Stomach (tissue), 8 donors: ENCODE measurements at regions not wholly inside any gene's neighbourhood (a gene's known extent, or its start where the extent isn't known, plus 50 kb on each side); places are given as distances from the start of the nearest gene placed in this dataset.

Source experiments
- DNase-seq, 2 donors: peaks; one replicate each; pipeline versions ENCODE4 v3.0.0 to v3.0.0-alpha.2; 2013 to 2019
- H3K27ac ChIP-seq, 5 donors: fragments of 200-600 bp in 4 of 5; sonication (generic) in 4 of 5; one replicate each; pipeline ENCODE4 v1.5.1; 2013 to 2019; ENCODE audit warnings: mild to moderate bottlenecking in 1 of 5, moderate library complexity in 1 of 5
- H3K27me3 ChIP-seq, 3 donors: fragments of 200-600 bp; sonication (generic); one replicate each; pipeline ENCODE4 v1.5.1; 2017 to 2019; ENCODE audit warnings: mixed run types in 1 of 3
- H3K36me3 ChIP-seq, 4 donors: fragments of 200-600 bp; sonication (generic); 1 replicate in 3 of 4; 2 replicates in 1 of 4; pipeline ENCODE4 v1.5.1; 2016 to 2019
- H3K4me1 ChIP-seq, 4 donors: fragments of 200-600 bp; sonication (generic); one replicate each; pipeline ENCODE4 v1.5.1; 2016 to 2019
- H3K4me3 ChIP-seq, 4 donors: fragments of 200-600 bp; sonication (generic) in 3 of 4; one replicate each; pipeline ENCODE4 v1.5.1; 2016 to 2019; ENCODE audit warnings: mild to moderate bottlenecking in 1 of 4
- H3K9me3 ChIP-seq, 4 donors: fragments of 200-600 bp; sonication (generic); one replicate each; pipeline ENCODE4 v1.5.1; 2016 to 2019
- EP300 ChIP-seq: sonication (generic); formaldehyde crosslinking; IDR thresholded peaks from one replicate; pipeline ENCODE4 v1.6.1; 2017; ENCODE audit warnings: antibody characterized with exemption
- POLR2A ChIP-seq, 4 donors: fragments of 450-650 bp; IDR thresholded peaks; one replicate each; pipeline ENCODE4 v1.6.1; 2016; ENCODE audit warnings: antibody characterized with exemption in 4 of 4, control low read depth in 2 of 4, mild to moderate bottlenecking in 1 of 4, moderate library complexity in 1 of 4
- POLR2AphosphoS5 ChIP-seq, 3 donors: sonication (generic); formaldehyde crosslinking; IDR thresholded peaks; one replicate each; pipeline ENCODE4 v1.6.1; 2016; ENCODE audit warnings: antibody characterized with exemption in 3 of 3
- WGBS, 5 donors: extraction: QIAGEN DNeasy Blood & Tissue Kit in 3 of 5; methylation state at CpG; one replicate each; pipeline versions ENCODE4 v1.1.5 to v1.1.7; 2013 to 2018; 5-methylcytosine and 5-hydroxymethylcytosine counted together
- intact Hi-C: fragments of 100-400 bp; cut with DNase I; formaldehyde crosslinking; loops from one replicate; pipeline ENCODE4 v1.15.1; 2023; ENCODE audit warnings: low total_unique reads
- TF ChIP-seq, protein P1 (sequence below), 7 experiments: fragments of 450-650 bp in 4 of 7; fragments of 200-600 bp in 3 of 7; sonication (generic) in 3 of 7; IDR thresholded peaks; one replicate each; pipeline ENCODE4 v1.5.1; 2016 to 2019; ENCODE audit warnings: antibody characterized with exemption in 7 of 7, control low read depth in 2 of 7, mild to moderate bottlenecking in 1 of 7
- donor health status: healthy with polysubstance abuse.
- donor health status: Bipolar disorder and iron deficiency.
- donor health status: healthy.

- intact Hi-C loops, result no loop called here
- WGBS, 5 donors, result 73 to 83% (median 80%) methylated on average over 2 of the region's 2 CpGs
- no peaks in the 10 kb centered on the region for H3K27me3 ChIP-seq
- no peaks in the 10 kb centered on the region for H3K9me3 ChIP-seq
- H3K4me3 ChIP-seq, result no peak overlapping the region
- DNase-seq, result no peak
- TF ChIP-seq, protein P1, sequence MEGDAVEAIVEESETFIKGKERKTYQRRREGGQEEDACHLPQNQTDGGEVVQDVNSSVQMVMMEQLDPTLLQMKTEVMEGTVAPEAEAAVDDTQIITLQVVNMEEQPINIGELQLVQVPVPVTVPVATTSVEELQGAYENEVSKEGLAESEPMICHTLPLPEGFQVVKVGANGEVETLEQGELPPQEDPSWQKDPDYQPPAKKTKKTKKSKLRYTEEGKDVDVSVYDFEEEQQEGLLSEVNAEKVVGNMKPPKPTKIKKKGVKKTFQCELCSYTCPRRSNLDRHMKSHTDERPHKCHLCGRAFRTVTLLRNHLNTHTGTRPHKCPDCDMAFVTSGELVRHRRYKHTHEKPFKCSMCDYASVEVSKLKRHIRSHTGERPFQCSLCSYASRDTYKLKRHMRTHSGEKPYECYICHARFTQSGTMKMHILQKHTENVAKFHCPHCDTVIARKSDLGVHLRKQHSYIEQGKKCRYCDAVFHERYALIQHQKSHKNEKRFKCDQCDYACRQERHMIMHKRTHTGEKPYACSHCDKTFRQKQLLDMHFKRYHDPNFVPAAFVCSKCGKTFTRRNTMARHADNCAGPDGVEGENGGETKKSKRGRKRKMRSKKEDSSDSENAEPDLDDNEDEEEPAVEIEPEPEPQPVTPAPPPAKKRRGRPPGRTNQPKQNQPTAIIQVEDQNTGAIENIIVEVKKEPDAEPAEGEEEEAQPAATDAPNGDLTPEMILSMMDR (IDR thresholded peaks at IDR 0.05), result no peak
- TF ChIP-seq EP300, result no peak
- TF ChIP-seq POLR2AphosphoS5 (IDR thresholded peaks at IDR 0.05), result no peak
- TF ChIP-seq POLR2A (IDR thresholded peaks at IDR 0.05), result no peak
- no peaks in the 10 kb centered on the region for H3K36me3 ChIP-seq
- H3K27ac ChIP-seq, result no peak overlapping the region
- no peaks in the 10 kb centered on the region for H3K4me1 ChIP-seq
Observed at GRCh38 chr18:54089749-54090459, 134.6 kb downstream of the MBD2 start.

DNA sequence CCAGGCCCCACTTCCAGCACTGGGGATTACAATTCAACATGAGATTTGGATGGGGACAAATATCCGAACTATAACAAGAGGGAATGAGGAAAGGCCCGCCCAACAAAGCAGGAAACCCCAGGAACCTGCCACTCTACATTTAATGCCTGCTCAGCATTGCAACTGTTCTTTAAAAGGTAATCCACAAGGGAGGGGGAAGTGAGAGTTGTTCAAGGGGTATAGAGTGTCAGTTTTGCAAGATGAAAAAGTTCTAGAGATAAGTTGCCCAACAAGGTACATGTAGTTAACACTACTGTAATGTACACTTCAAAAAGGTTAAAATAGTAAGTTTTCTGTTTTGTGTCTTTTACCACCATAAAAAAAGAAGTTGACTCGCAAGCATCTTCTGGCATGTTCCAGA is 137.6 kb downstream of the MBD2 start:
- WGBS, 5 donors, result 84 to 95% (median 90%) methylated on average over 3 of the region's 3 CpGs
- no peaks in the 10 kb centered on the region for H3K27me3 ChIP-seq

DNA sequence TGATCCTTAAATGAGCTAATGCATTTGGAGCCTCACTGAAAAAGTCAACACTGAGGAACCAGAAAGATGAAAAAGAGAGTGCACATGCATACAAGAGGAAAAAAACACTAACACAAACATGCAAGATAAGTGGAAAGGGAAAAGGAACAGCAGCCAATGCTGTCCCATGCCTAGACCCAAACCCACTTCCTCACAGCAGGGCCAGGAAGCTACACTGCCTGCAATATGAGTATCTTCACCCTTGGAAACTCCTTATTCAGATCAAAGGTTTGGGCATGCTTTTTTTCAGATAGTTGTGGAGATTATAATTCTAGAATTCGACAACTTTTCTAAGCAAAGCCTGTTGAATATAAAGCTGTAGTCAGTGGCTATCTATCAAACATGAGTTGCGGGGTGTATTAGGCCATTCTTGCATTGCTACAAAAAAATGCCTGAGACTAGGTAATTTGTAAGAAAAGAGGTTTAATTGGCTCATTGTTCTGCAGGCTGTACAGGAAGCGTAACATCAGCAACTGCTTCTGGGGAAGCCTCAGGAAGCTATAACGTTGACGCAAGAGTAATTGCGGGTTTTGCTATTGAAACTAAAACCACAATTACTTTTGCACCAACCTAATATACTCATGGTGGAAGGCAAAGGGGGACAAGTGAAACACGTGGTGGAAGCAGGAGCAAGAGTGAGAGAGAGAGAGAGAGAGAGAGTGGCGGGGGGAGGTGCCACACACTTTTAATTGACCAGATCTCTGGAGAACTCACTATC is 138.2 kb downstream of the MBD2 start:
- TF ChIP-seq POLR2A (IDR thresholded peaks at IDR 0.05), result no peak
- TF ChIP-seq, protein P1 (IDR thresholded peaks at IDR 0.05), result no peak
- TF ChIP-seq EP300, result no peak
- no peak for TF ChIP-seq POLR2AphosphoS5 (IDR thresholded peaks at IDR 0.05)
- Histone ChIP-seq H3K27ac (no peak overlapping the region), H3K36me3 (no peaks in the 10 kb centered on the region), H3K4me3 (no peak overlapping the region), H3K4me1 (no peaks in the 10 kb centered on the region), H3K27me3 (no peaks in the 10 kb centered on the region), H3K9me3 (peaks cover 0 to 16% (median 9%) of the 10 kb centered on the region in 4 donors)
- intact Hi-C loops, result no loop called here
- WGBS, 5 donors, result 70 to 81% (median 76%) methylated on average over 7 to 8 of the region's 8 CpGs
- DNase-seq, result no peak

More for the DNA sequence above, 137.6 kb downstream of the MBD2 start:
- Histone ChIP-seq H3K36me3 (no peaks in the 10 kb centered on the region), H3K4me1 (no peaks in the 10 kb centered on the region), H3K27ac (no peak overlapping the region), H3K4me3 (no peak overlapping the region), H3K9me3 (peaks cover 0 to 16% (median 9%) of the 10 kb centered on the region in 4 donors)
- TF ChIP-seq POLR2AphosphoS5 (IDR thresholded peaks at IDR 0.05) (no peak), EP300 (no peak), POLR2A (IDR thresholded peaks at IDR 0.05) (no peak)
- TF ChIP-seq, protein P1 (IDR thresholded peaks at IDR 0.05), result no peak
- intact Hi-C loops, result no loop called here
- DNase-seq, result no peak

GRCh38 chr18:54080858-54081257 is 143.6 kb downstream of the MBD2 start:
- Histone ChIP-seq H3K9me3 (peaks cover 0 to 16% (median 9%) of the 10 kb centered on the region in 4 donors), H3K27me3 (no peaks in the 10 kb centered on the region), H3K27ac (no peak overlapping the region), H3K36me3 (no peaks in the 10 kb centered on the region), H3K4me1 (no peaks in the 10 kb centered on the region), H3K4me3 (no peak overlapping the region)
- intact Hi-C loops, result no loop called here
- WGBS, 5 donors, result 65 to 80% (median 73%) methylated on average over 2 of the region's 2 CpGs
- TF ChIP-seq, protein P1 (IDR thresholded peaks at IDR 0.05), result no peak
- TF ChIP-seq POLR2A (IDR thresholded peaks at IDR 0.05) (no peak), EP300 (no peak), POLR2AphosphoS5 (IDR thresholded peaks at IDR 0.05) (no peak)
- no peak for DNase-seq
